Large intestine (tissue), 3 donors: ENCODE measurements at regions not wholly inside any gene's neighbourhood (a gene's known extent, or its start where the extent isn't known, plus 50 kb on each side); places are given as distances from the start of the nearest gene placed in this dataset.
"Not testable (repeated sequence)": the region's sequence is repeated elsewhere in the genome, so short reads cannot be mapped to it uniquely, and the experiment has no call there.

Experiments used
- DNase-seq, 2 donors: peaks; one replicate each; pipeline versions ENCODE4 v3.0.0 to v3.0.0-alpha.2; 2013
- H3K27ac ChIP-seq: one replicate; pipeline ENCODE4 v1.5.1; 2013; ENCODE audit warnings: low read length
- H3K27me3 ChIP-seq: 2 replicates; pipeline ENCODE4 v1.6.1; 2013; ENCODE audit warnings: low read length; ENCODE audit not compliant: control insufficient read depth, insufficient read depth
- H3K36me3 ChIP-seq: 2 replicates; pipeline ENCODE4 v1.6.1; 2013; ENCODE audit warnings: low read length; ENCODE audit not compliant: control insufficient read depth, insufficient read depth
- H3K4me1 ChIP-seq: one replicate; pipeline ENCODE4 v1.6.1; 2013; ENCODE audit warnings: low read length; ENCODE audit not compliant: control insufficient read depth, insufficient read depth
- H3K4me3 ChIP-seq: one replicate; pipeline ENCODE4 v1.5.1; 2013; ENCODE audit warnings: low read length
- H3K9me3 ChIP-seq: one replicate; pipeline ENCODE4 v1.6.1; 2013; ENCODE audit warnings: mild to moderate bottlenecking, low read depth, low read length, moderate library complexity; ENCODE audit not compliant: control insufficient read depth
- WGBS: methylation state at CpG from one replicate; pipeline ENCODE4 v1.1.5; 2013; ENCODE audit warnings: low lambda C conversion rate; ENCODE audit not compliant: insufficient coverage; 5-methylcytosine and 5-hydroxymethylcytosine counted together

GRCh38 chr12:127154830-127155229 is 1112.1 kb upstream of the TMEM132C start:
- not testable (repeated sequence) for H3K9me3 ChIP-seq, H3K4me1 ChIP-seq, H3K27me3 ChIP-seq, H3K4me3 ChIP-seq, H3K36me3 ChIP-seq, DNase-seq, H3K27ac ChIP-seq
- 100% methylated on average over 1 of the region's 1 CpG for WGBS

- not testable (repeated sequence) for H3K4me1 ChIP-seq, H3K27me3 ChIP-seq, H3K36me3 ChIP-seq, DNase-seq, H3K4me3 ChIP-seq, H3K9me3 ChIP-seq, H3K27ac ChIP-seq
- WGBS: 88% methylated on average over 2 of the region's 5 CpGs
Observed at GRCh38 chr12:127155935-127156619, 1110.9 kb upstream of the TMEM132C start.

- H3K9me3 ChIP-seq, H3K36me3 ChIP-seq, H3K27me3 ChIP-seq, H3K27ac ChIP-seq, DNase-seq, H3K4me1 ChIP-seq, H3K4me3 ChIP-seq: not testable (repeated sequence)
- 81% methylated on average over 5 of the region's 8 CpGs for WGBS
Observed at GRCh38 chr12:127157501-127158366, 1109.2 kb upstream of the TMEM132C start.

- no peak for DNase-seq
- Histone ChIP-seq H3K4me3 (no peak overlapping the region), H3K36me3 (no peaks in the 10 kb centered on the region), H3K4me1 (no peaks in the 10 kb centered on the region), H3K27me3 (no peaks in the 10 kb centered on the region), H3K27ac (no peak overlapping the region), H3K9me3 (no peaks in the 10 kb centered on the region)
- WGBS: 100% methylated on average over 3 of the region's 4 CpGs
Observed at GRCh38 chr12:127158385-127159061, 1108.4 kb upstream of the TMEM132C start.

GRCh38 chr12:127161466-127161865 is 1105.5 kb upstream of the TMEM132C start:
- no peak overlapping the region for H3K4me3 ChIP-seq
- no peaks in the 10 kb centered on the region for H3K4me1 ChIP-seq
- WGBS: no CpG with 5 or more reads among the region's 2 CpGs
- no peaks in the 10 kb centered on the region for H3K9me3 ChIP-seq
- no peaks in the 10 kb centered on the region for H3K36me3 ChIP-seq
- DNase-seq: no peak
- no peaks in the 10 kb centered on the region for H3K27me3 ChIP-seq
- H3K27ac ChIP-seq: no peak overlapping the region

GRCh38 chr12:127162307-127162706 is 1104.7 kb upstream of the TMEM132C start:
- Histone ChIP-seq H3K36me3 (no peaks in the 10 kb centered on the region), H3K27ac (no peak overlapping the region), H3K27me3 (no peaks in the 10 kb centered on the region), H3K4me3 (no peak overlapping the region), H3K4me1 (no peaks in the 10 kb centered on the region), H3K9me3 (no peaks in the 10 kb centered on the region)
- whole genome bisulfite sequencing: 83% methylated on average over 1 of the region's 2 CpGs
- DNase-seq: no peak

GRCh38 chr12:127162902-127163301 is 1104.1 kb upstream of the TMEM132C start:
- Histone ChIP-seq H3K4me3 (no peak overlapping the region), H3K4me1 (no peaks in the 10 kb centered on the region), H3K9me3 (no peaks in the 10 kb centered on the region), H3K36me3 (no peaks in the 10 kb centered on the region), H3K27me3 (no peaks in the 10 kb centered on the region), H3K27ac (no peak overlapping the region)
- DNase-seq: no peak
- WGBS: no CpG with 5 or more reads among the region's 1 CpG

GRCh38 chr12:127165567-127166392 is 1101.2 kb upstream of the TMEM132C start:
- Histone ChIP-seq H3K27ac (no peak overlapping the region), H3K36me3 (no peaks in the 10 kb centered on the region), H3K4me1 (no peaks in the 10 kb centered on the region), H3K4me3 (peak overlapping the region; percentile 27), H3K27me3 (peaks cover 1% of the 10 kb centered on the region), H3K9me3 (no peaks in the 10 kb centered on the region)
- no CpG with 5 or more reads among the region's 69 CpGs for WGBS
- peak; percentile 84 to 96 for DNase-seq

GRCh38 chr12:127169321-127170181 is 1097.4 kb upstream of the TMEM132C start:
- 71% methylated on average over 1 of the region's 15 CpGs for WGBS
- peaks cover 4% of the 10 kb centered on the region for H3K27me3 ChIP-seq
- H3K36me3 ChIP-seq: no peaks in the 10 kb centered on the region
- H3K9me3 ChIP-seq: no peaks in the 10 kb centered on the region
- H3K27ac ChIP-seq: no peak overlapping the region
- DNase-seq: no peak
- H3K4me1 ChIP-seq: no peaks in the 10 kb centered on the region
- no peak overlapping the region for H3K4me3 ChIP-seq
